ENCODE measurements at regions not wholly inside any gene's neighbourhood (a gene's known extent, or its start where the extent isn't known, plus 50 kb on each side); places are given as distances from the start of the nearest gene placed in this dataset.

DNA sequence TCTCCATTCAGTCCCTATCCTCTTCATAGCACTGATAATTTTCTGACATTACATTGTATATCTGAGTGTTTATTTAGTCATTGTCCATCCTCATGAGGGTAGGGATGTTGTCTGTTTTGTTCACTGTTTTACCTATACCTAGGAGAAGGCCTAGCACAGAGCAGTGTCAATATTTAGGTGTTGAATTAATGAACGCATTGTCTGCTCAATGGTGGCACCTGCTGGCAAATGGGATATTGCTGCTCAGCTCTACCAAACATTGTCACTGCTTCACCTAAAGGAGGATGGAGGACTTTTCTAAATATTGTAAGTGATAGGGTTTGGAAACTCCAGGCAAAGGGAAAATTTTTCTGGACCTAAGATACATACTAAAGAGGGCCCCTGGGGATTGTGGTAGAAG, 243.9 kb downstream of the RRAGC start:
- TF ChIP-seq, protein P1, sequence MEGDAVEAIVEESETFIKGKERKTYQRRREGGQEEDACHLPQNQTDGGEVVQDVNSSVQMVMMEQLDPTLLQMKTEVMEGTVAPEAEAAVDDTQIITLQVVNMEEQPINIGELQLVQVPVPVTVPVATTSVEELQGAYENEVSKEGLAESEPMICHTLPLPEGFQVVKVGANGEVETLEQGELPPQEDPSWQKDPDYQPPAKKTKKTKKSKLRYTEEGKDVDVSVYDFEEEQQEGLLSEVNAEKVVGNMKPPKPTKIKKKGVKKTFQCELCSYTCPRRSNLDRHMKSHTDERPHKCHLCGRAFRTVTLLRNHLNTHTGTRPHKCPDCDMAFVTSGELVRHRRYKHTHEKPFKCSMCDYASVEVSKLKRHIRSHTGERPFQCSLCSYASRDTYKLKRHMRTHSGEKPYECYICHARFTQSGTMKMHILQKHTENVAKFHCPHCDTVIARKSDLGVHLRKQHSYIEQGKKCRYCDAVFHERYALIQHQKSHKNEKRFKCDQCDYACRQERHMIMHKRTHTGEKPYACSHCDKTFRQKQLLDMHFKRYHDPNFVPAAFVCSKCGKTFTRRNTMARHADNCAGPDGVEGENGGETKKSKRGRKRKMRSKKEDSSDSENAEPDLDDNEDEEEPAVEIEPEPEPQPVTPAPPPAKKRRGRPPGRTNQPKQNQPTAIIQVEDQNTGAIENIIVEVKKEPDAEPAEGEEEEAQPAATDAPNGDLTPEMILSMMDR (IDR thresholded peaks at IDR 0.05 in 2 of 3, conservative IDR thresholded peaks at IDR 0.05 in 1 of 3; ENCODE audit: insufficient read depth in 2 of 3, low read depth in 1 of 3, low read length in 3 of 3) = peak; percentile 38 to 40 (median 39); a peak in 3 of 6 replicates
- TF ChIP-seq ZNF431 (CRISPR knock-in tag; IDR thresholded peaks at IDR 0.05) = no peak
- TF ChIP-seq PHB (CRISPR knock-in tag; IDR thresholded peaks at IDR 0.05) = no peak
- TF ChIP-seq HCFC1 (IDR thresholded peaks at IDR 0.05; ENCODE audit: low read depth, low read length) = no peak
- TF ChIP-seq WHSC1 (IDR thresholded peaks at IDR 0.05; ENCODE audit: low read length) = no peak
- no peak for TF ChIP-seq POLR2A (conservative IDR thresholded peaks at IDR 0.05)
- TF ChIP-seq, protein P2, sequence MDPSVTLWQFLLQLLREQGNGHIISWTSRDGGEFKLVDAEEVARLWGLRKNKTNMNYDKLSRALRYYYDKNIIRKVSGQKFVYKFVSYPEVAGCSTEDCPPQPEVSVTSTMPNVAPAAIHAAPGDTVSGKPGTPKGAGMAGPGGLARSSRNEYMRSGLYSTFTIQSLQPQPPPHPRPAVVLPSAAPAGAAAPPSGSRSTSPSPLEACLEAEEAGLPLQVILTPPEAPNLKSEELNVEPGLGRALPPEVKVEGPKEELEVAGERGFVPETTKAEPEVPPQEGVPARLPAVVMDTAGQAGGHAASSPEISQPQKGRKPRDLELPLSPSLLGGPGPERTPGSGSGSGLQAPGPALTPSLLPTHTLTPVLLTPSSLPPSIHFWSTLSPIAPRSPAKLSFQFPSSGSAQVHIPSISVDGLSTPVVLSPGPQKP (CRISPR knock-in tag; IDR thresholded peaks at IDR 0.05) = no peak
- no peak for TF ChIP-seq NRF1 (conservative IDR thresholded peaks at IDR 0.05 in 1 of 2, IDR thresholded peaks at IDR 0.05 in 1 of 2)
- no peak for TF ChIP-seq EZH2 (IDR thresholded peaks at IDR 0.05; ENCODE audit: borderline replicate concordance, low read depth, low read length)
- TF ChIP-seq MCM3 (IDR thresholded peaks at IDR 0.05) = no peak
- TF ChIP-seq, protein P3, sequence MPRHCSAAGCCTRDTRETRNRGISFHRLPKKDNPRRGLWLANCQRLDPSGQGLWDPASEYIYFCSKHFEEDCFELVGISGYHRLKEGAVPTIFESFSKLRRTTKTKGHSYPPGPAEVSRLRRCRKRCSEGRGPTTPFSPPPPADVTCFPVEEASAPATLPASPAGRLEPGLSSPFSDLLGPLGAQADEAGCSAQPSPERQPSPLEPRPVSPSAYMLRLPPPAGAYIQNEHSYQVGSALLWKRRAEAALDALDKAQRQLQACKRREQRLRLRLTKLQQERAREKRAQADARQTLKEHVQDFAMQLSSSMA (CRISPR knock-in tag; IDR thresholded peaks at IDR 0.05) = no peak
- TF ChIP-seq ZNF551 (CRISPR knock-in tag; IDR thresholded peaks at IDR 0.05) = no peak
- TF ChIP-seq YBX1 (IDR thresholded peaks at IDR 0.05) = no peak

Measured in K562 (cell line).